Prostate gland (tissue), 2 donors: ENCODE measurements at regions not wholly inside any gene's neighbourhood (a gene's known extent, or its start where the extent isn't known, plus 50 kb on each side); places are given as distances from the start of the nearest gene placed in this dataset.

Source experiments
- DNase-seq: peaks from one replicate; pipeline ENCODE4 v3.0.0-alpha.2; 2019; ENCODE audit warnings: low spot score
- H3K27ac ChIP-seq, 2 donors: fragments of 200-600 bp; sonication (generic); 2 replicates each; pipeline ENCODE4 v1.5.1; 2017 to 2019
- H3K27me3 ChIP-seq: fragments of 200-600 bp; sonication (generic); replicated peaks from 2 replicates; pipeline ENCODE4 v1.5.1; 2019; ENCODE audit not compliant: insufficient read depth
- H3K36me3 ChIP-seq, 2 donors: fragments of 200-600 bp; sonication (generic); 1 replicate in 1 of 2; 2 replicates in 1 of 2; pipeline versions ENCODE4 v1.5.1 to v1.8.1; 2017 to 2019
- H3K4me1 ChIP-seq: fragments of 200-600 bp; sonication (generic); replicated peaks from 2 replicates; pipeline ENCODE4 v1.5.1; 2019
- H3K4me3 ChIP-seq, 2 donors: fragments of 200-600 bp; sonication (generic); 2 replicates each; pipeline ENCODE4 v1.5.1; 2017 to 2019
- H3K9me3 ChIP-seq: fragments of 200-600 bp; sonication (generic); 2 replicates; pipeline ENCODE4 v1.5.1; 2017
- CTCF ChIP-seq, 4 experiments: fragments of 200-600 bp in 2 of 4; fragments of 450-650 bp in 2 of 4; sonication (generic) in 2 of 4; IDR thresholded peaks; 1 replicate in 3 of 4; 2 replicates in 1 of 4; pipeline ENCODE4 v1.5.1; 2016 to 2019; ENCODE audit warnings: antibody characterized with exemption in 4 of 4, mild to moderate bottlenecking in 2 of 4, moderate library complexity in 2 of 4
- POLR2A ChIP-seq: fragments of 450-650 bp; IDR thresholded peaks from one replicate; pipeline ENCODE4 v1.6.1; 2016; ENCODE audit warnings: antibody characterized with exemption, mild to moderate bottlenecking
- POLR2AphosphoS5 ChIP-seq: sonication (generic); formaldehyde crosslinking; IDR thresholded peaks from one replicate; pipeline ENCODE4 v1.6.1; 2017; ENCODE audit warnings: antibody characterized with exemption
- WGBS: methylation state at CpG from one replicate; pipeline ENCODE4 v1.1.5; 2018; 5-methylcytosine and 5-hydroxymethylcytosine counted together
- intact Hi-C: fragments of 100-400 bp; cut with DNase I; formaldehyde crosslinking; loops from one replicate; pipeline ENCODE4 v1.14.2; 2022

DNA sequence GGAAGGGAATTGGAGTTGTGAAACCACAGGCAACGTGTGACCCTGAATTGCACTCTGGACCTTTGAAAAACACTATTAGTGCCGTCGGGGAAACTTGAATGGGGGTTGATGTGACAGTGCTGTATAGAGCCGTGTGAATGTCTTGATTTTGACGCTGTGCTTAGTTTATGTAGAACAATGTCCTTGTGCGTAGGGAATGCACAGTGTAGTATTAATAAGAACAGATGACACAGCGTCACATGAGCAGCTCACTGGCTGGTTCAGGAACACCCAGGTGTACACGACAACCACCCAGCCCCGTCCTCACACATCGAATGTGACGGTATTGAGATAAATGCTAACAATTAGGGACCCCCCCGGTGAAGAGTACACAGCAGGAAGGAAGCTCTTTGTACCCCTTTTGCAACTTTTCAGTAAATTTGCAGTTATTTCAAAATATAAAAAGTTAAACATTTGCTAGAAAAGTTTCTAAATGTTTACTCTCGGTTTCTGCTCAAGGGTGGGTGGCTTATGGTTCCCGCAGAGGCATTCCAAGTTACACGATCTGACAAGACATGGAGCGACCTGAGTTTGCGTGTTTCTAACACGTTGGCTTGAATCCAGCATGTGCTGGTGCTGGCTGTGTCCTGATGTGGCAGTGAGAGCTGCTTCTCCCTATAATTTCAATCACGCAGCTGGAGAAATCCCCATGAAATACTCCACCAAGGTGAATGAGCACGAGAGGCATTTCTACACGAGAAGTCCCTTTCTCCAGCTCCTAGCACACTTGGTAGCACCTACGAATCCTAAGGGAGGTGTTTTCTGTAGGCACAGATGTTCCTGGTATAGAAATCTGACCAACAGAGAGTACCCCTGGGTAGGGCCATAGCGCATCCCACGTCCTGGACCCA lies 208.0 kb upstream of the EXOC2 start:
- Histone ChIP-seq H3K4me3 (no peak overlapping the region), H3K36me3 (no peaks in the 10 kb centered on the region), H3K27ac (no peak overlapping the region), H3K4me1 (peaks cover 12% of the 10 kb centered on the region), H3K9me3 (no peaks in the 10 kb centered on the region), H3K27me3 (no peaks in the 10 kb centered on the region)
- 33% methylated on average over 24 of the region's 24 CpGs for WGBS
- intact Hi-C loops = no loop called here
- no peak for TF ChIP-seq POLR2A
- TF ChIP-seq CTCF (IDR thresholded peaks at IDR 0.05) = no peak
- no peak for TF ChIP-seq POLR2AphosphoS5
- DNase-seq = no peak

DNA sequence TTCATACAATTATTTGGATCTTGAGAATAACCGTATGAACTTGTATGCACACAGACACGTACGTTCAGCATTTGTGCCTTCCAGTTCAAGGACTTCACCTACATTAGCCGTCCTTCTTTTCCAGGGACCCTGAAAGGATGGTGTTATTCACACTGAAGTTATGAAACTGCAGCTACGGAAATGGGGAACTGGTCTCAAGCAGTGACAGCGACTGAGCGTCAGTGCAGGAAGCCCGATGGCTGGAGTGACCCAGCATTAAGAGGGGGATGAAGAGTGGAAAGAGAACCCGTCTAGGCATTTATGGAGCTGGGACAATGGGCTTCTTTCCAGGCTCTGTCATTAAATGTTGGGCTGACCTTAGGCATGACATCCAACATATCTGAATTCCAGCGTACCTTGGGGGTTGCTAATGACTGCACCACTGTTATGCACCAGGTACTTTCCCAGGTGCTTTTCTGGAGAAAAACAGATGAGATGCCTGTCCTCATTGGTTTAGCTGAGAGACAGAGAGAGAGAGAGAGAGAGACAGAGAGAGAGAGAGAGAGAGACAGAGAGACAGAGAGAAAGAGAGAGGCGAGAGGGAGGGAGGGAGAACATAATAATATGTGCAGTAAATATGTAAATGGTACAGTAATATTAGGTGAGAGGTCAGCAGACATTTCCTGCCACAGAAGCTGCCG lies 204.7 kb upstream of the EXOC2 start:
- Histone ChIP-seq H3K4me3 (no peak overlapping the region), H3K9me3 (no peaks in the 10 kb centered on the region), H3K36me3 (no peaks in the 10 kb centered on the region), H3K4me1 (peaks cover 12% of the 10 kb centered on the region), H3K27ac (no peak overlapping the region), H3K27me3 (no peaks in the 10 kb centered on the region)
- intact Hi-C loops = loop anchor here (10.0 kb wide), 1 partner anchor 103 kb away; no protein-coding TSS in a partner anchor
- TF ChIP-seq POLR2A (no peak), CTCF (IDR thresholded peaks at IDR 0.05) (no peak), POLR2AphosphoS5 (no peak)
- WGBS = 93% methylated on average over 12 of the region's 12 CpGs
- no peak for DNase-seq

GRCh38 chr6:894274-894673 lies 201.3 kb upstream of the EXOC2 start:
- Histone ChIP-seq H3K27ac (no peak overlapping the region), H3K4me3 (no peak overlapping the region), H3K27me3 (no peaks in the 10 kb centered on the region), H3K9me3 (no peaks in the 10 kb centered on the region), H3K36me3 (no peaks in the 10 kb centered on the region), H3K4me1 (no peaks in the 10 kb centered on the region)
- intact Hi-C loops = loop anchor here (10.0 kb wide), 1 partner anchor 99 kb away; no protein-coding TSS in a partner anchor
- TF ChIP-seq POLR2A (no peak), CTCF (IDR thresholded peaks at IDR 0.05) (no peak), POLR2AphosphoS5 (no peak)
- WGBS = 91% methylated on average over 6 of the region's 6 CpGs
- no peak for DNase-seq

GRCh38 chr6:890995-891394 lies 198.1 kb upstream of the EXOC2 start:
- Histone ChIP-seq H3K27ac (no peak overlapping the region), H3K9me3 (no peaks in the 10 kb centered on the region), H3K36me3 (no peaks in the 10 kb centered on the region), H3K4me1 (no peaks in the 10 kb centered on the region), H3K27me3 (no peaks in the 10 kb centered on the region), H3K4me3 (no peak overlapping the region)
- TF ChIP-seq POLR2A (no peak), CTCF (IDR thresholded peaks at IDR 0.05) (no peak), POLR2AphosphoS5 (no peak)
- intact Hi-C loops = loop anchor here (10.0 kb wide), 1 partner anchor 96 kb away; no protein-coding TSS in a partner anchor
- no peak for DNase-seq
- 88% methylated on average over 6 of the region's 6 CpGs for WGBS
